GM12891 (cell line): ENCODE measurements at regions not wholly inside any gene's neighbourhood (a gene's known extent, or its start where the extent isn't known, plus 50 kb on each side); places are given as distances from the start of the nearest gene placed in this dataset.

Experiments
- POLR2A ChIP-seq: IDR thresholded peaks from 2 replicates; pipeline ENCODE4 v1.6.1; 2011; ENCODE audit warnings: low read depth, low read length, control low read depth
- POLR2AphosphoS5 ChIP-seq: IDR thresholded peaks from 2 replicates; pipeline ENCODE4 v1.6.1; 2011; ENCODE audit warnings: low read depth, low read length, control low read depth
- SPI1 ChIP-seq: IDR thresholded peaks from 2 replicates; pipeline ENCODE4 v1.6.1; 2011; ENCODE audit warnings: low read depth, low read length, control low read depth
- TAF1 ChIP-seq: IDR thresholded peaks from 2 replicates; pipeline ENCODE4 v1.6.1; 2011; ENCODE audit warnings: low read depth, low read length, control low read depth

DNA sequence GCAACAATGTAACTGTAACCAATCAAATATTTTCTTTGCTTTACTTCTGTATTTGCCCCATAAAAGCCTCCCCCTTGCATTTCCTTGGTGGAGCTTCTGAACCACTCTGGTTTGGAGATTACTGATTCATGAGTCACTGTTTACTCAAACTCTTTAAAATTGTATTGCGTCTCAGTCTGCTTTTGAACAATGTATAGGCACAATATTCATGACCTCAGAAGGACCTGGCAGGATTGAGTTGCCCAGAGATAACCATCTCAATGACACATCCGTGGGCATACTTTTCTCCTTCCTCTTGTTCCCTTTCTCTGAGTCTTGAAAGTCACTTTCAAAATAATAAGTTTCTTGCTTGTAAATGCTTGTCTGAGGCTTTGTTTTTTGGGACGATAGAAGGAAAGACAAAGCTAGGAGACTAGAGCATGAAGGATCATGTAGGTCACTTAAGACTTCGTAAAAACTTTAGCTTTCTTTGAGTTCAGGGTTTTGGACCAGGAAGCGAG is 57.1 kb upstream of the POU1F1 start:
- TF ChIP-seq POLR2A, result no peak
- no peak for TF ChIP-seq POLR2AphosphoS5
- no peak for TF ChIP-seq TAF1
- TF ChIP-seq SPI1, result no peak
